HG03175 (cell line): ENCODE measurements at regions not wholly inside any gene's neighbourhood (a gene's known extent, or its start where the extent isn't known, plus 50 kb on each side); places are given as distances from the start of the nearest gene placed in this dataset.

ENCODE experiments used
- ATAC-seq: cut with Tn5 transposase; IDR thresholded peaks from one replicate; pipeline ENCODE4 v1.9.1; 2021; ENCODE audit warnings: mild to moderate bottlenecking, moderate library complexity; ENCODE audit not compliant: unreplicated experiment

DNA sequence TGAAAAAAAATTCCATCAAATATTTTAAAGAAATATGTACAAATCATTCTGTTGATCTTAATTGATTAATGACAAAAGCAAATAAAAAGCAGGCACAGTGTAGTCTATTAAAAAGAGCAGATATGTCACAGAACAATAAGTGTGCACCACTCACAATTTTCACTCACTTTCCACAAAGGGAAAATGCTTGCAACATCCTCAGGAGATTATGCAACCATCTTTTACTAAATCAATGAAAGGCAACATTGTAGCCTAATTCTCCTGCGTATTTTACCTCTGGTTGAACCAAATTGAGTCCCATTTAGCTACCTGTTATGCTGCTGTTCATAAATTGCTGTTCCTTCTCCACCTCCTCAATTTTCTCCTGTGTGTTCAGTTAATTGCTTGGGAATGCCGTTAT is 1346.8 kb upstream of the PIK3C3 start:
- no peak for ATAC-seq

DNA sequence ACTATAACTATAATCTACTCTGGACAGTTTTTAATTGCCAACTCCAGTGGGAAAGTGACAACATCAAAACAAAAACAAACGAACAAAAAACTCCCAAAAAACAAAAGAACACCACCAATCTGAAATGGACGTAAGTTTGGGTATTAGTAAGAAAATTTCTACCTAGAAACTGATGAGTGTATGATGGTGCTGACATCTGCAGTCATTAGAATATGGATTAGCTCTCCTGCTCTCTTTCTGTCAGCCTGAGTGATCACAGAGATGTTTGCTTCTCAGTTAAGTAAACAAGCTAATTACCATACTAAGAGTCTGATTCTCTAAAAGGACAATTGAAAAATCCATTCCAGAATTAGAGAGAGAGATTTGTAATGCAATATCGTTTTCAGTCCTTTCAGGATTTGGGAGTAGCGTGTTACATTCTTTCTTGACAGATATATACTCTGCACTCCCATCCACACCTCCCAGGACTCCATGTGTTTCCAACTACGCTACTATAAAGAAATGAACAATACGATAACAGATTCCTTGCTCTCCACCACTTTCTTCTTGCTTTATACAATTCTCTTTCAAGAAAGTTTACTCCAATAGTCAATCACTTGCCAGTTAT is 1347.4 kb upstream of the PIK3C3 start:
- no peak for ATAC-seq

DNA sequence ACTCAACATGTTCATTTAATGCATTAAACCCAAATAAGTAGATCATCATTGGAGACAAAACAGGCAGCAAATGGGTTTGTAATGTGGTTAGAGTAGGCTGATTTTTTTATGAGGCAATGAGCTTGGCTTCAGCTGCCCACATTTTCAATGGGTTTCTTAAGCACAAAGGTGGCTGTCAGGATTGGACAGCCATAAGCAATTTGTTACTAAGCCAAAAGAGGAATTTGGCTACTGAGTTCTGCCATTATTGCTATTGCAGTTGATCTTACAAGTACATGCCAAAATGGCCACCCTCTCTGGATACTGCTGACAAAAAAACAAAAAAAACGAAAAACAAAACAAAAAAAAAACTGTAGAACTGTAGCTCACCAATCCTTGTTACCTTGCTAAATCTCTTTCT is 1348.0 kb upstream of the PIK3C3 start:
- no peak for ATAC-seq

DNA sequence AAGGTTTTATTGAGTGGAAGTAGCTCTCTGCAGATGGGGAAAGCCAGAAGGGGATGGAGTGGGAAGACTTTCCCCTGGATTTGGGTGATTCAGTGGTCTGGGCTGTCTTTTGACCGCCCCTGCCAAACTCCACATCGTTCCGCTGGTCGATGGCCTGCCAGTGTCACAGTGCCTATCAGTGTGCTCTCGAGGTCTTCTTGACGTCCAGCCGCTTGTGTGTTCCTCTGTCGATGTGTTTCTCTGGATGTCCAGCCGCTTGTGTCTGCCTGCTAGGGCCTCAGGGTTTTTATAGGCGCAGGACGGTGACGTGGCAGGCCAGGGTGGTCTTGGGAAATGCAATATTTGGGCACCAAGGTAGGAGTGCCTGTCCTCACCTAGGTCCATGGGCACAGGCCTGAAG is 1371.4 kb upstream of the PIK3C3 start:
- ATAC-seq: no peak

DNA sequence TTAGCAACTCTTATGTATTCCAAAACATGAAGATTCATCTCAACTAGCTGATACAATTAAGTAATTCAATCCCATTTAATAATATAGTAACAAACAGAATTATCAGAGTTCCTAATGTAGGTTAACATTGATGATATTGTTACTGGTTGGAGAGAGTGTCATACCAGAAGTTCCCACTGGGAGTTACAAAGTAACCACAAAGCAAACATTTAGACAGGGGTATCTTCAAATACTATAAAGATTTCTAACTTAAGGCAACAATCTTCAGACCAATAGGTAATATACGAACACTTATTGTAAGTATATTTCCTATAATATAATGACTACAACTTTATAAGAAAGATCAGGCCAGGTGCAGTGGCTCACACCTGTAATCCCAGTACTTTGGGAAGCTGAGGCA is 1372.9 kb upstream of the PIK3C3 start:
- ATAC-seq: no peak

DNA sequence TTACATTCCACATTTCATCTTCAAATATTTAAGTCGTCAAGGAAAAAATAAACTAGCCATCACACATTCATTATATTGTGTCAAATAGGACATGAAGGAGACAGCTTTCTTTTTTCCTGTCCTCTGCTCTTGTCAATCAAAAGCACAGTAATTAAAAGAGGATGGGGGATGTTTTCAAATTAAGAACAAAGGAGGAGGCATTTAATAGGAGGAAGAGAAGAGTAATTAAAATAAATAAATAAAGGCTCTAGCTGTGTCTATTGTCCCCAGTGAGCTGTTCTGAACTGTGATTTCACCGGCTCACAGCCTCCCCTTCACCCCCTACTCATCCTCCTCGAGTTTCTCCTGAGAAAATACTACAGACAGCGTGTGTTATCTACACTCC is 1377.1 kb upstream of the PIK3C3 start:
- ATAC-seq: no peak

DNA sequence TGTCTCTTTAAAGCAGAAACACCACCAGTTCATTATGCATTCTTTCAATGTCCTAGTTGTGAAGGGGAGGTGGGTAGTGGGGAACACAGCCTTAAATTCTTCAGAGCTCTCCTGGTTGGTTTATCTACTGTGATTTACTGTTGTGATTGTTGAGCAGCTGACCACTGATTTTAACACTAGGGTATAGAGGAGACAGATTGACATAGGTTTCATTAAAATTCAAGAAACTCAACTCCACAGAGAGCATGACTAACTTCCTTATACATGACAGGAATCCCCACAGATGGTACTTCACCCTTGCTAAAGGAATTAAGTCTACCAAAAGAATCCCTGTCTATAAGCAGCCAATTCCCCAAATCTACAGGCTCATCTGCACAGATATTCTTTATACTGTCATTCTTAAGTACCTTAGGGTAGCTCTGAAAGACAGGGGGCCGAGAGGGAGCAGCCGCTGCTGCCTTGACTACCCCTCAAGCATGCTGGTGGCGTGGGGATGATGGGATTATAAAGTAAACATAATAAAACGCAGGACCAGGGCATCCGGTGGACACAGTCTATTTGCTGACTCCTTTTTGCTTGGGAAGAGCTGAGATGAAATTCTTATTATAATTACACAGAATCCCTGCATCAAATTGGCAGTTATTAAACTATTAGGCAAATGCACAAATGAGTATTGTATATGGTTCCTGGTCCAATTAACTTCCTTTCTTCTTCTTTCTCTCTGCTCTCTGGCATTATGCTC is 1377.6 kb upstream of the PIK3C3 start:
- ATAC-seq: no peak

DNA sequence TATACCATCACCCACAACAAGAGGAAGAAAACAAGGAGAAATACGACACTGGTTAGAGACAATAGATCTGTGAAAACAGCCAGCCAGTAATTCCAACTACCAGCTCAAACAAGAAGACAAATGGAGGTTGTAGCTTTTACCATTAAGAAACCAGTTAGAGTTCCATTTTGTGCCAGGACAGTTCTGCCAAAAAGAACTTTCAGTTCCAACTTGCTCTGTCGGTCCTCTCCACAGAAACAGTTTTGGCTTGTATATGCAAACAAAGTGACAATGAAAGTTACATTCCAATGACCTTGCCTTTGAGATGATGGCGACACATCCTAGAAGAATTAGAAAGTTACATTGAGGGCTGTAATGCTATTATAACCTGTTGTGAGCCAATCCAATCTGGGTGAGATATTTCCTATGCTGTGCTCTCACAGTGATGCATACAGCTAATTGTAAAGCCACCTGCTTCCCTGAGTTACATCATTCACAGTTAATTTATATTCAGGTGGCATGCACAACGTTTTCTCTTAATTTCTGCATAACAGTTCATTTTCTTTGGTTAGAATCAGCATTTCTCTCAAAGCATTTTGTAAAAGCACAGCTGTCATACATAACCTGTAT is 1378.4 kb upstream of the PIK3C3 start:
- ATAC-seq: no peak

DNA sequence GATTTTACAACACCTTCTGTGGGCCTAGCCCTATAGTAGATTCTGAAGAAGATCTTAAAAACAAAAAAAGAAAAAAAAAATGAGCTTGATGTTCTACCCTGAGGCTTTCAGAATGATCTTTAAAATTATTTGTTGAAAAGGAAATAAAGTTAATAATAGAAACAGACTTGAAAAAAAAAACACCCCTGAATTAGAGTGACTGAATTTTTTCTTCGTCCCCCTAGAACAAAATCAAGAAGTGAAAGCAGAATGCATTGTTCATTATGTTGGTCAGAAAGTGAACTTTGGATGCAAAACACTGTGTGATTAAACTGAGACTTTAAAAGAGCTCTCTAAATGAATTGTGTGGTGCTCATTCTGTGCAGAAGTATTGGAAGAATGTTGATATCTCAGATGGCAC is 1384.4 kb upstream of the PIK3C3 start:
- no peak for ATAC-seq

DNA sequence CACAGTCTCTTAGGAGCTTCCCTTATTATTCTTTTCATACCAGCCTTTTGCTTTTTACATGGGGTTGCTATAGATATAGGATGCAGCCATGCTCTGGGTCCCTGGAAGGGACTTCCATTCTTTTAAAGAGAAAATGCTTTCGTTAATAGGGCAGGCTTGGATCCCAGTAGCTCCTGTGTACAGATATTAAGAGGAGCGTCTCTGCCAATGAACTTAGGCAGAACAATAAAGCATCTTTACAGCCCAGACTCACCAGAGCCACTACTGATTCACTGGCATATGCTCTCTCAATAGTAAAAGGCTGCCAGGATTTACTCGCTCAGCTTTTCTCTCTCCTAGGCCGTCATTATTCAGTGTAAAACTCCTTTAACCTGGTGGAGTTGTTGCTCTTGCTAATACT is 1385.4 kb upstream of the PIK3C3 start:
- ATAC-seq: no peak

DNA sequence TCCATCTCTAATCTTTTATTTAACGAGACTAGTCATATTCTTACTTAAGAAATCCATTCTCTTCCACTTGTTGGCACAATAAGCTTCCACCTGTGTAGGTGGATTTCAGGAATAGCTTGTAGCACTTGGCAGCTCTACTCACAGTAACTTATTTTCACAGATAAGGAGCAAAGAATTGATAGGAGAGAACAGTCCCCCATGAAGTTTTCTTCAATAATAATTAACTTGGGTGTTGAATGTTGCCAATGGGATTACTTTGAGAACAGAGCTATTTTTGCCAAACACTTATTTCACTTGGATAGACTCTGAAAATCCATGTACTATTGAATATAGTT is 1388.6 kb upstream of the PIK3C3 start:
- no peak for ATAC-seq

DNA sequence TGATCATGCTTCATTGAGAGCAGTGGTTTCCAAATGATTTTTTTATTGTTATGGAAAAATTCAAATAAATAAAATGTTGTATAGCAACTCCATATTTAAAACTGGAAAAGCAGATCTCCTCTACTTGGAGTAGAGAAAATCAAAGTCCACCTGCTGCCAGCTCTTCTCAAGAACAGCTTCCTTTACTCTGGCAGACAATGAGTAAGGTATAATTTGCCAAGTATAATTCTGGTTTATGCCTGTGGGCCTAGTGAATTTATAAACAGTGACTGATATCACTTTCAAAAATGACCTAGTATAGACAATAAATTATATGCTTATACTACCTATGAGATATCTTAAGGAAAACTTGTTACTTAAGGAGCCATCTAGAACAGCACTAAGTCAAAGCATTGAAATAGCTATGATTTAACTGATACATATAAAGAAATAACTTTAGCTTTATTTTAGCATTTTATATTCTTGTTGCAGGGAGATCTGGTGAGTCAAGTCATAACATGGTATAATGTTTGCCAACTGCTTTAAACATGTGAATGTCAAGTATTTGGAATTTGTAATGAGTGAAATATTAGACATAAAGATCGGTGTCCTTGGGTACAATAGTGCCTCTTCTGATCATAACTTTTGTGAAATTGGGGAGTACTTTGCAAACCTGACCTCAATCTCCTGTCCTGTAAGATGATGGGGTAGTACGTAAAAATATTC is 1389.1 kb upstream of the PIK3C3 start:
- no peak for ATAC-seq

DNA sequence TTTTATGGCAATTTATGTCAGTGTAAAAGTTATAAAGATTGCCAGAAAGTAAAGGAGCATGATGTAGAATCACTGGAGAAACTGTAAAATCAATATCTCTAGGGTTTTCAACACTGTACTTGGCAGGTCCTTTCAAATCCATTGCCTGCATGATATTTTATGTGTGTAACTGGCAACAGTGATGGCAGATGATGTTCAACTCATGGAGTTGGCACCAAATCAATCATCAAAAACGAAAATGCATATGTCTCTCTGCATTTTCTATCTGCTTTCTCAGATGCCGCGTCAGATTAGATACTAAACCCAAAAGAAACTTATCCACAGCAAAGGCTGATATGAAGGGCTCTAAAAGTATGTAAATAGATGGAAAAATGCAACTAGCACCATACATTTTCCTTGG is 1395.5 kb upstream of the PIK3C3 start:
- ATAC-seq: no peak

DNA sequence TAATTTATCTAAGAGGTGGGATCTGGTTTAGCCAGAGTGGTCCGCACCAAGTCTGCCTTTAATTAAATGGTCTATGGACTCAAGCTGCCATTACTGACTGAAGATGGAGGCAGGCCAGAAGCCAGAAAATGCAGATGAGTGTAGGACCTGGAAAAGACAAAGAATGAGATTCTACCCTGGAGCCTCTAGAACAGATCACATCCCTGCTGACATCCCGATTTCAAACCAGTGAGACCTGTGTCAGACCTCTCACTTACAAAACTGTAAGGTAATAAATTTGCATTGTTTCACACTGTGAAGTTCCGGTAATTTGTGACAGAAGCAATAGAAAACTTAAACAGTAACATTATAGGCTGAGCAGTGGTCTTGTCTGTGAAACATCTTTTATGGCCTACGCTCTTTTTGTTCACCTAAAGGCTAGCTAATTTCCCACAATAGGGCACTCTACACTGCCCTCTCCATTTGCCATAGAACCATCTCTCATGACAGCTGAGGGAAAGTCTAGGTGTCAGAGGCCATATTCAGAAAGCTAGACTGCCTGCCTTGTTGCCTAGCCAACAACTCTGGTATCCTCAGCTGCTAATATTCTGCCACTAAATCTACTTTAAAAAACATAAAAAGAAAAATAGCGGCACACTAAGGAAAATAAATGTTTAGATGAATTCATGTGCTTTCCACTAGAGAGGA is 1396.2 kb upstream of the PIK3C3 start:
- no peak for ATAC-seq

DNA sequence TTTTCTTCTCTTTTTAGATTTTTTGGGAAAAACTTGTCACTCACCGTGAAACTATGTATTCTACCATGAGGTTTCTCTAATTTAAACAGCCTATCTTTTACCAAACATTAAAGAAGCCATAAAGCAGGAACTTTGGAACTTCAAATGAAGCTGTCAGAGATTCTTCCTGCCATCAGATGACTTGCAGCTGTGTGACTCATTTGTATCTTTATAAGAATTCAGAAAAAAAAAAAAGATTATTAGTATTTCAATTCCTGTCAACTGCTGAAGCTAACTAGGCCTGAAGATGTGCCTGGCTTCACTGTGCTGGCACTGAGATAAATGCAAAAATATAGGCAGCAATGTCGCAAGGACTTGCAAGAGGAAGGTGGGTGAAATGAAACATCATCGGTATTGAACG is 1399.1 kb upstream of the PIK3C3 start:
- ATAC-seq: no peak

DNA sequence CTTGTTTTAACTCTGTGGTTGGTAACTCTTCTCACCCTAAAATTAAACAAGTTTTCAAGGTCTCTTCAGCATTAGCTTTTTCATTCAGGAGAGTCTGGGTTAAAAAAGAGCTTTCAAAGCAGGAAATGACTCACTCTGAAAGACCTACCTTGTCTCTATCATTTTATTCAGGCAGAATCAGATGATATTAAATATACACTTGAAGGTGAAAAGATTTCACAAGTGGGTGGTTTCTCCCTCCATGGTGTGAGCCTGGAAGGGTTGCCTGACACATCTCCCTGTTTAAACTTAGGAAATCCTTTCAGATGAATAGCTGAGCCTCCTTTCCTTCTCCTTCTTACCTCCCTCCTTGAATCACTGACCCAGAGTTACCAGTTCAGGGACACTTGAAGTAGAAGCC is 1402.0 kb upstream of the PIK3C3 start:
- no peak for ATAC-seq

DNA sequence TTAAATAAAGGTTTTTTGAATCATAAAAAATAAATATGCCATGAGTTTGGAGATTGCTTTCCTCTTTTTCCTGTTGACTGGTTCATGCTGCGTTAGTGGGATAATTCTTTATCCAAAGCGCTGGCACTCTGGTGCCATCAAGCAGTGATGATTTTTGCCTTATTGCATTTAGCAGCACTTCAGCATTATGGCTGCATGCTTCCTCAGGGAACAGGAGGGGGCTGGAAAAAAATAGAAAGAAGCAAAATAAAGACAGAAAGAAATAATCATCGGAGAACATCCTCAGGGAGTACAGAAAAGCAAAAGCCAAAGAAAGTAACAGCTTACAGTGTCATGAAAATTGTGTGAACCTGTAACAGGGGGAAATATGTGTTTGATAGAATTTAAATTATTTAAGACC is 1408.2 kb upstream of the PIK3C3 start:
- no peak for ATAC-seq

DNA sequence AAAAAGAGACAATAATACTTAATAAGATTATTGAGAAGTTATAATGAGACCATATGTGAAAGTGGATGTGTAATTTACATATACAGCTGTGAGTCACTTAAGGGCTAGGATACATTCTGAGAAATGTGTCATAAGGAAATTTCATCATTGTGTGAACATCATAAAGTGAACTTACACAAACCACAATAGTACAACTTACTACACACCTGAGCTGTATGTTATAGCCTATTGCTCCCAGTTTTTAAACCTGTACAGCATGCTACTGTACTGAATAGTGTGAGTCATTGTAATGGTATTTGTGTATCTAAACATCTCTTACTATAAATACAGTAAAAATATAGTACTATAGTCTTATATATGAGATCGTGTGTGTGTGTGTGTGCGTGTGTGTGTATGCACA is 1420.3 kb upstream of the PIK3C3 start:
- ATAC-seq: no peak

DNA sequence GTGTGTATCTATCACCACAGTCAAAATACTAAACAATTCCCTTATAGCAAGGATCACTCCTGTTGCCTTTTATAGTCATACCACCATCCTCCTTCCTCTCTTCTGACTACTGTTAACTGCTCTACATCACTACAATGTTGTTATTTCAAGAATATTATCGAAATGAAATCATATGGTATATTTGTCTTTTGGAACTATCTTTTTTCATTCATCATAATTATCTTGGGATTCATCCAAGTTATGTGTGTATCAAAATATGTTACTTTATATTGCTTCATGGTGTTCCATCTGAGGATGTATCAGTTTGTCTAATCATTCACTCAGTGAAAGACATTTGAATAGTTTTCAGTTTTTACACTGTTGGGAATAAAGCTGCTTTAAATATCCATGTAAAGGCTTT is 1423.0 kb upstream of the PIK3C3 start:
- ATAC-seq: no peak

DNA sequence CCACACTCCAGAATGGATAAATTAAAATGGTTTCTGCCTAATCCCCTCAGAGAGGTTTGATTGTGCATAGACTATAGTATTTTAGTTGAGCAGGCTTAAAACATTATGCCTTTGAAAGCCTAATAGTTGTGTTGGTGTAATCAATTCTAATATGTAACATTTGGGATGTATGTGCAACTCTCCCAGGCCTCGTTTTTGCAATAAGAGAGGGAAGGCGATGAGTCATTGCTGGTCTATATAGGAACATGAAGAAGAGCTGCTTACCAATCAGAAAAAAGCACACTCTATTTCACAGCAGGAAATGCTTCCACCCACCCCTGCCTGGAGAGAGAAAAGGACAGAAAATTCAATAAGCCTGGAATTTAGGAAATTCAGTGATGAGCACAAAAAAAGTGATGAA is 1424.0 kb upstream of the PIK3C3 start:
- ATAC-seq: no peak

DNA sequence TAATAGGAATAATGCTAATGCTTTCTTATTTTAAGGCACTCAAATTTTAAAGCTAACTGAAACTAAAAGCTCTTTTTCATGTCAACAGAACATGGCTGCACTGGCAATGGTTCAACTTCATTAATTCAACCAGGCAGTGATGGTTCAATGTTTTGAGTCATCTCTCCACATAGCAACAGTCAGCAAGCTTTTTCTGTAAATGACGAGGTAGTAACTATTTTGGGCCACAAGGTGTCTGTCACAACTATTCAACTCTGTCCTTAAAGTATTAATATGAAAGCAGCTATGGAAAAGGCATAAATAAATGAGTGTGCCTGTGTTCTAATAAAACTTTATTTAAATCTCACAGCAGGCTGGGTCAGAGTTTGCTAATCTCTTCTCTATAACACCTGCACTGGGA is 1425.6 kb upstream of the PIK3C3 start:
- ATAC-seq: no peak

DNA sequence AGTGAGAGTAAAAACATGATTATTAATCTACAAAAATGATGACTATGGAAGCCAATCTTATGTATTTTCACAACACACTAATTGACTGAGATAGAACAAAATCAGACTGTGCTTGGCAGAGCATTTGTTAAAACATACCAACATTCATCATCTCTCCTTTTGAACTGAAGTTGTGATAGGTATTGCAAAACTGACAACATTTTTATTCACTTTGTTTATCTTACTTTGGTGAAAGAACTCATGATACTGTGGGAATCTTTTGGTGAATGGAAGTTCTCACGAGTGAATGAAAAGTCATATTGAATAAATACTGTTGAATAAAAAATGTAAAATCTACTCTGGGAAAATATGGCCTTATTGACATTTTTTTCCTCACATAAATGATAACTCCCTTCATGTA is 1430.2 kb upstream of the PIK3C3 start:
- ATAC-seq: no peak
